HG02970 (cell line): ENCODE measurements at regions not wholly inside any gene's neighbourhood (a gene's known extent, or its start where the extent isn't known, plus 50 kb on each side); places are given as distances from the start of the nearest gene placed in this dataset.
"Not testable (repeated sequence)": the region's sequence is repeated elsewhere in the genome, so short reads cannot be mapped to it uniquely, and the experiment has no call there.

ENCODE experiments used
- ATAC-seq: cut with Tn5 transposase; IDR thresholded peaks from one replicate; pipeline ENCODE4 v1.9.1; 2021; ENCODE audit warnings: mild to moderate bottlenecking, moderate library complexity, moderate number of reproducible peaks; ENCODE audit not compliant: unreplicated experiment, low FRiP score

GRCh38 chr16:13696017-13696416 is 223.9 kb upstream of the ERCC4 start:
- no peak for ATAC-seq

GRCh38 chr16:13697013-13697412 is 222.9 kb upstream of the ERCC4 start:
- ATAC-seq, result no peak

GRCh38 chr16:13697568-13697967 is 222.4 kb upstream of the ERCC4 start:
- ATAC-seq, result no peak

- ATAC-seq, result no peak
These were observed 217.3 kb upstream of the ERCC4 start for GRCh38 chr16:13702614-13703013.

GRCh38 chr16:13708347-13709120 is 211.4 kb upstream of the ERCC4 start:
- ATAC-seq, result no peak

GRCh38 chr16:13718748-13719147 is 201.2 kb upstream of the ERCC4 start:
- no peak for ATAC-seq

- no peak for ATAC-seq
These were observed 192.0 kb upstream of the ERCC4 start for GRCh38 chr16:13727943-13728342.

- no peak for ATAC-seq
These were observed 186.4 kb upstream of the ERCC4 start for GRCh38 chr16:13733561-13733960.

- ATAC-seq, result not testable (repeated sequence)
These were observed 180.2 kb upstream of the ERCC4 start for GRCh38 chr16:13739621-13740373.

GRCh38 chr16:13742928-13743327 is 177.0 kb upstream of the ERCC4 start:
- no peak for ATAC-seq

- no peak for ATAC-seq
These were observed 176.4 kb upstream of the ERCC4 start for GRCh38 chr16:13743571-13743970.

GRCh38 chr16:13756411-13757140 is 163.4 kb upstream of the ERCC4 start:
- no peak for ATAC-seq

- no peak for ATAC-seq
These were observed 153.6 kb upstream of the ERCC4 start for GRCh38 chr16:13766334-13766733.

GRCh38 chr16:13767215-13767614 is 152.7 kb upstream of the ERCC4 start:
- ATAC-seq, result no peak

GRCh38 chr16:13768471-13768870 is 151.5 kb upstream of the ERCC4 start:
- no peak for ATAC-seq

GRCh38 chr16:13770436-13770835 is 149.5 kb upstream of the ERCC4 start:
- ATAC-seq, result no peak

- ATAC-seq, result no peak
These were observed 147.2 kb upstream of the ERCC4 start for GRCh38 chr16:13772782-13773181.

GRCh38 chr16:13779676-13780075 is 140.3 kb upstream of the ERCC4 start:
- no peak for ATAC-seq

- no peak for ATAC-seq
These were observed 139.4 kb upstream of the ERCC4 start for GRCh38 chr16:13780406-13781168.

- no peak for ATAC-seq
These were observed 138.8 kb upstream of the ERCC4 start for GRCh38 chr16:13781169-13781564.
